ENCODE measurements at regions not wholly inside any gene's neighbourhood (a gene's known extent, or its start where the extent isn't known, plus 50 kb on each side); places are given as distances from the start of the nearest gene placed in this dataset.

DNA sequence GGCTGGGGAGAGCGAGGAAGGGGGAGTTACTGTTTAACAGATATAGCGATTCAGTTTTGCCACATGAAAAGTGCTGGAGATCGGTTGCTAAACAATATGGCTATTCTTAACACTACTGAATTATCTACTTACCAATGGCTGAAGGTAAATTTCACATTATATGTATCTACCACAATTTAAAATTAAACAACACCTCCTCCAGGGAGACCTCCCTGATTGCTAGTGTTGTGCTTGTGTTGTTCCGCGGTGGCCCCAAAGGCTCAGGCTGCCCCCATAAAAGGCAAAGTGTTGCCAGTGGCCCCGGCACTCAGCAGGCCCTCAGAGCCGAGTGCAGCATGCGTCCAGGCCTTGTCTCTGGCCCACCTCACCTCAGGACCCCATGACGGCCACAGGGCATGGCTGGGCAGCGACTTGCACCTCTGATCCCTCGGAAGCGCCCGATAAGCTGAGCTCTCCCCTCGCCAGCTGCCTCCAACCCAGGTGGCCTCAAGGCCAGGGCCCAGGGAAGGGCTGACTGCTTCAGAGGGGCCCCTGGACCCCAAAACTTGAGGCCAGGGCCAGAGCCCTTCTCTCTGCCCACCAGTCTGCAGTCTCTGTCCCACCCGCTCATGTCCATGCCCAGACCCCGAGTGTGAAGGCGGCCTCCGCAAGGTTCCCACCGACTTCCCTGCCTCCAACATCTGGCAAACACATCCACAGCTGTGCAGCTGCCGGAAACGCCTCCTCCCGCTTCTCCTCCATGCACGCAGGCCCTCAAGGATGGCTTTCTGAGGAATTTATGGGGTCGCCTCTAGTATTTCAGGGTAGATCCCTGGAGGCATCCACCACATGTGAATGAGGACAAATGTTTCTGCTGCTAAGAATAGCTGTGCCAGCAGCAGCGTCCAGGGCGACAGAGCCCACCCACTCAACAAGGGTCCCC, 60.0 kb downstream of the NCOR2 start:
- peak; percentile 80 for DNase-seq (ENCODE audit: extremely low read depth, low read depth)
- TF ChIP-seq, protein P1, sequence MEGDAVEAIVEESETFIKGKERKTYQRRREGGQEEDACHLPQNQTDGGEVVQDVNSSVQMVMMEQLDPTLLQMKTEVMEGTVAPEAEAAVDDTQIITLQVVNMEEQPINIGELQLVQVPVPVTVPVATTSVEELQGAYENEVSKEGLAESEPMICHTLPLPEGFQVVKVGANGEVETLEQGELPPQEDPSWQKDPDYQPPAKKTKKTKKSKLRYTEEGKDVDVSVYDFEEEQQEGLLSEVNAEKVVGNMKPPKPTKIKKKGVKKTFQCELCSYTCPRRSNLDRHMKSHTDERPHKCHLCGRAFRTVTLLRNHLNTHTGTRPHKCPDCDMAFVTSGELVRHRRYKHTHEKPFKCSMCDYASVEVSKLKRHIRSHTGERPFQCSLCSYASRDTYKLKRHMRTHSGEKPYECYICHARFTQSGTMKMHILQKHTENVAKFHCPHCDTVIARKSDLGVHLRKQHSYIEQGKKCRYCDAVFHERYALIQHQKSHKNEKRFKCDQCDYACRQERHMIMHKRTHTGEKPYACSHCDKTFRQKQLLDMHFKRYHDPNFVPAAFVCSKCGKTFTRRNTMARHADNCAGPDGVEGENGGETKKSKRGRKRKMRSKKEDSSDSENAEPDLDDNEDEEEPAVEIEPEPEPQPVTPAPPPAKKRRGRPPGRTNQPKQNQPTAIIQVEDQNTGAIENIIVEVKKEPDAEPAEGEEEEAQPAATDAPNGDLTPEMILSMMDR (IDR thresholded peaks at IDR 0.05; ENCODE audit: low read depth, low read length, missing control alignments) = no peak
- H3K4me3 ChIP-seq (replicated peaks; ENCODE audit: low read depth, low read length) = peak overlapping the region; percentile 16

DNA sequence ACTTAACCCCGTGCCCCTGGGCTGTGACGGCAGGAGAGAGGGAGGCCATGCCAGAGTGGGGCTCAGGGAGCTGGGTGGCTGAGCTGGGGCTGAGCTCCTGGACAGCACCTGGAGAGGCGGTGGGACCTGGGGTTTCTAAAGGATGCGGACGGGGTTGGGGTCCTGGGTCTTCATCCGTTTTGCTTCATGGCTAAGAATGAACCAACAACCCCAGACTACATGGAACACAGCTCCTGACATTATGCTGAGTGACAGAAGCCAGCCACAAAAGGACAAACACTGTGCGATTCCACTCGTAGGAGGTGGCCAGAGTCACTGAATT, 60.6 kb downstream of the NCOR2 start:
- no peak for DNase-seq (ENCODE audit: extremely low read depth, low read depth)
- TF ChIP-seq, protein P1 (IDR thresholded peaks at IDR 0.05; ENCODE audit: low read depth, low read length, missing control alignments) = no peak
- H3K4me3 ChIP-seq (replicated peaks; ENCODE audit: low read depth, low read length) = peak overlapping the region; percentile 16

- peak overlapping the region; percentile 16 for H3K4me3 ChIP-seq (replicated peaks; ENCODE audit: low read depth, low read length)
- TF ChIP-seq, protein P1 (IDR thresholded peaks at IDR 0.05; ENCODE audit: low read depth, low read length, missing control alignments) = no peak
- peak; percentile 68 for DNase-seq (ENCODE audit: extremely low read depth, low read depth)
Observed at GRCh38 chr12:124506145-124506831, 61.1 kb downstream of the NCOR2 start.

DNA sequence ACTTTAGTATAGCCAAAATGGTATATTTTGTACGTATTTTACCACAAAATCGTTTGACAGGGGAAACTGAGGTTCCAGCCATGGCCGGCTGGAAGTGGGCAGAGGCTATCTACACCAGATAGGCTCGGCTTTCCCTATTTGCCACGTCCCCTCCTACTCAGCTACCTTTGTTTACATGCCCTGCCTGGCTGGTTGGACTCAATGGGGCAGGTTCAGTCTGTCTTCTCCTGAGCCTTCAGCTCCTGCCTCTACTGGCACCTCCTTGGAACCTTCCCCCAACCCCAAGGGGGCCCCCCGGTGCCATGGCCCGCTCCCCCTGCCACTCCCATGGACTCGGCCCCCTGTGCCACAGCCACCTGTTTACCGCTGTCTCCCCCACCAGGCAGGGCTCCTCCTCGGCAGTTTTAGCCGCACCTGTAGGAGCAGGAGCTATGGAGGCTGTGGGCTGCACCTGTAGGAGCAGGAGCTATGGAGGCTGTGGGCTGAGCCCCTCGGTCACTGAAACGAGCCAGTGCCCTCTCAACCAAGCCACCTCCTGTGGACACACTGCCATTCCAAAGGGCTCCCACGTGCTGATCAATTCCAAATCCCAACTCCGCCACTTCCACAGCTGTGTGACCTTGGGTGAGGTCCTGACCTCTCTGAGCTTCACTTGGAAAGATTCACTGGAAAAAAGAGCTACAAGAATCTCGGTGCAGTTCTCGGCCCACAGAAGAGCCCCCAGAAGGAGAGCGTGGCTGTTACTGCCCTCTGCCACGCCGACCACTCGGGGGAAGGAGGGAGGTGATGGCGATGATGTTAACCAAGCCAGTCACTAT, 62.2 kb downstream of the NCOR2 start:
- H3K4me3 ChIP-seq (replicated peaks; ENCODE audit: low read depth, low read length) = no peak overlapping the region
- no peak for DNase-seq (ENCODE audit: extremely low read depth, low read depth)
- TF ChIP-seq, protein P1 (IDR thresholded peaks at IDR 0.05; ENCODE audit: low read depth, low read length, missing control alignments) = no peak

- no peak overlapping the region for H3K4me3 ChIP-seq (replicated peaks; ENCODE audit: low read depth, low read length)
- DNase-seq (ENCODE audit: extremely low read depth, low read depth) = no peak
Observed at GRCh38 chr12:124504273-124505000, 63.0 kb downstream of the NCOR2 start.

More at GRCh38 chr12:124504273-124505000, 63.0 kb downstream of the NCOR2 start:
- TF ChIP-seq, protein P1 (IDR thresholded peaks at IDR 0.05; ENCODE audit: low read depth, low read length, missing control alignments) = no peak
